ENCODE measurements at regions not wholly inside any gene's neighbourhood (a gene's known extent, or its start where the extent isn't known, plus 50 kb on each side); places are given as distances from the start of the nearest gene placed in this dataset.

GRCh38 chr14:100463937-100464336, 123.3 kb downstream of the BEGAIN start:
- peaks cover 3% of the 10 kb centered on the region for H4K20me1 ChIP-seq (ENCODE audit: insufficient read depth, low read length)
- no peak overlapping the region for H2AFZ ChIP-seq (ENCODE audit: low read depth, low read length)
- Mint-ChIP-seq H3K4me3 (ENCODE audit: unreplicated experiment) (no peak overlapping the region), H3K4me1 (ENCODE audit: low read depth, unreplicated experiment) (no peaks in the 10 kb centered on the region), H3K9me3 (ENCODE audit: unreplicated experiment) (no peaks in the 10 kb centered on the region), H3K27ac (ENCODE audit: unreplicated experiment) (no peak overlapping the region), H3K27me3 (ENCODE audit: low read depth, unreplicated experiment) (peaks cover 11% of the 10 kb centered on the region), H3K36me3 (ENCODE audit: low read depth, unreplicated experiment) (peaks cover 6% of the 10 kb centered on the region)
- no peaks in the 10 kb centered on the region for H3K4me1 ChIP-seq (ENCODE audit: insufficient read depth, low read length)
- no peaks in the 10 kb centered on the region for H3K27me3 ChIP-seq (ENCODE audit: insufficient read depth, low read length)
- FAIRE-seq (no peak), DNase-seq (ENCODE audit: low read depth) (no peak)
- H3K36me3 ChIP-seq (ENCODE audit: insufficient read depth, low read length): no peaks in the 10 kb centered on the region
- TF ChIP-seq EZH2 (IDR thresholded peaks at IDR 0.05; ENCODE audit: insufficient read depth, low read length): no peak
- TF ChIP-seq, protein P1, sequence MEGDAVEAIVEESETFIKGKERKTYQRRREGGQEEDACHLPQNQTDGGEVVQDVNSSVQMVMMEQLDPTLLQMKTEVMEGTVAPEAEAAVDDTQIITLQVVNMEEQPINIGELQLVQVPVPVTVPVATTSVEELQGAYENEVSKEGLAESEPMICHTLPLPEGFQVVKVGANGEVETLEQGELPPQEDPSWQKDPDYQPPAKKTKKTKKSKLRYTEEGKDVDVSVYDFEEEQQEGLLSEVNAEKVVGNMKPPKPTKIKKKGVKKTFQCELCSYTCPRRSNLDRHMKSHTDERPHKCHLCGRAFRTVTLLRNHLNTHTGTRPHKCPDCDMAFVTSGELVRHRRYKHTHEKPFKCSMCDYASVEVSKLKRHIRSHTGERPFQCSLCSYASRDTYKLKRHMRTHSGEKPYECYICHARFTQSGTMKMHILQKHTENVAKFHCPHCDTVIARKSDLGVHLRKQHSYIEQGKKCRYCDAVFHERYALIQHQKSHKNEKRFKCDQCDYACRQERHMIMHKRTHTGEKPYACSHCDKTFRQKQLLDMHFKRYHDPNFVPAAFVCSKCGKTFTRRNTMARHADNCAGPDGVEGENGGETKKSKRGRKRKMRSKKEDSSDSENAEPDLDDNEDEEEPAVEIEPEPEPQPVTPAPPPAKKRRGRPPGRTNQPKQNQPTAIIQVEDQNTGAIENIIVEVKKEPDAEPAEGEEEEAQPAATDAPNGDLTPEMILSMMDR (IDR thresholded peaks at IDR 0.05; ENCODE audit: insufficient read depth, low read depth, low read length): no peak
- H3K79me2 ChIP-seq (ENCODE audit: insufficient read depth, low read length): no peaks in the 10 kb centered on the region
- H3K4me3 ChIP-seq (ENCODE audit: insufficient read depth, low read depth, low read length): no peak overlapping the region
- H3K9me3 ChIP-seq (ENCODE audit: insufficient read depth, low read depth, low read length): no peaks in the 10 kb centered on the region
- H3K9ac ChIP-seq (ENCODE audit: low read length): no peak overlapping the region
- no peak overlapping the region for H3K27ac ChIP-seq (ENCODE audit: low read depth, low read length)
- no peak overlapping the region for H3K4me2 ChIP-seq (ENCODE audit: low read length)

DNA sequence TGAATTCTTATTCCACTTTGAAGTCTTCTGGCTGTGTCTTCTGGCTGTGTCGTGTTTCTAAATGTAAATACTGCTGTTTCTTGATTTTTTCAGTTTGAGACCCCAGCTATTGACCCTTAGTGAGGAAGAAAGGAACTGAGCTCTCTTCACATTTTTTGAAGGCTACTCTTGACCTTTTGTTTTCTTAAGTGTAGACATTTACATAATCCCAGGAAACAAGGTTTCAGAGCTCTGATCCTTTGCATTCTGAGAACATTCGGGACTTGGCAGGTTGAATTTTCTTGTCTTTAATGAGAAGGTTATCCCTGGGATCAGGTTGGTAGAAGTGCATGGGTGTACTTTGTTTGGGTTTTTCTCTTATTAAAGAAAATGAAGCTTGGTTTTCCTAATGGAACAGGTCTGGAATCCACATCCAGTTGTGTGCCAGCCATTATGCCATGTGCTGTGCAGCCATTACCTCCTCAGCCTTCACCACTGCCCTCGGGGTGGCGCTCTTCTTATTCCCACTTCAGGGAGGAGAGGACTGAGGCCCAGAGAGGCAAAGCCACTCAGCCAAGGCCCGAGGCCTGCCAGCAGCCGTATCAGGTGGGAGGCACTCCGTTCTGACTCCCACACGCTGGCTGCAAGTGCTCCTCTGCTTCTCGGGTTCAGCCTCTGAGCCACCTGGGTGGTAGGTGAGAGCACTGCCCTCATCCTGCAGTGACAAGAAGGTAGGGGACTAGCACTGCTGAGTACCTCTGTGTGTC, 120.9 kb downstream of the BEGAIN start:
- H3K4me2 ChIP-seq (ENCODE audit: low read length): no peak overlapping the region
- no peak overlapping the region for H3K27ac ChIP-seq (ENCODE audit: low read depth, low read length)
- no peak overlapping the region for H3K4me3 Mint-ChIP-seq (ENCODE audit: unreplicated experiment)
- no peak for DNase-seq (ENCODE audit: low read depth)
- no peaks in the 10 kb centered on the region for H3K79me2 ChIP-seq (ENCODE audit: insufficient read depth, low read length)
- no peaks in the 10 kb centered on the region for H3K27me3 ChIP-seq (ENCODE audit: insufficient read depth, low read length)
- peaks cover 13% of the 10 kb centered on the region for H3K36me3 Mint-ChIP-seq (ENCODE audit: low read depth, unreplicated experiment)
- no peaks in the 10 kb centered on the region for H3K4me1 Mint-ChIP-seq (ENCODE audit: low read depth, unreplicated experiment)
- H3K27ac Mint-ChIP-seq (ENCODE audit: unreplicated experiment): no peak overlapping the region
- peaks cover 3% of the 10 kb centered on the region for H4K20me1 ChIP-seq (ENCODE audit: insufficient read depth, low read length)
- peaks cover 11% of the 10 kb centered on the region for H3K27me3 Mint-ChIP-seq (ENCODE audit: low read depth, unreplicated experiment)
- H3K9me3 Mint-ChIP-seq (ENCODE audit: unreplicated experiment): no peaks in the 10 kb centered on the region
- no peak overlapping the region for H3K9ac ChIP-seq (ENCODE audit: low read length)
- no peaks in the 10 kb centered on the region for H3K9me3 ChIP-seq (ENCODE audit: insufficient read depth, low read depth, low read length)
- no peaks in the 10 kb centered on the region for H3K36me3 ChIP-seq (ENCODE audit: insufficient read depth, low read length)
- no peak overlapping the region for H2AFZ ChIP-seq (ENCODE audit: low read depth, low read length)
- H3K4me1 ChIP-seq (ENCODE audit: insufficient read depth, low read length): peaks cover 1% of the 10 kb centered on the region
- H3K4me3 ChIP-seq (ENCODE audit: insufficient read depth, low read depth, low read length): no peak overlapping the region
- TF ChIP-seq EZH2 (IDR thresholded peaks at IDR 0.05; ENCODE audit: insufficient read depth, low read length): no peak
- TF ChIP-seq, protein P1 (IDR thresholded peaks at IDR 0.05; ENCODE audit: insufficient read depth, low read depth, low read length): no peak
- FAIRE-seq: no peak

- H3K9me3 ChIP-seq (ENCODE audit: insufficient read depth, low read depth, low read length): no peaks in the 10 kb centered on the region
- TF ChIP-seq EZH2 (IDR thresholded peaks at IDR 0.05; ENCODE audit: insufficient read depth, low read length): no peak
- TF ChIP-seq, protein P1 (IDR thresholded peaks at IDR 0.05; ENCODE audit: insufficient read depth, low read depth, low read length): no peak
- H3K79me2 ChIP-seq (ENCODE audit: insufficient read depth, low read length): no peaks in the 10 kb centered on the region
- Mint-ChIP-seq H3K36me3 (ENCODE audit: low read depth, unreplicated experiment) (peaks cover 19% of the 10 kb centered on the region), H3K9me3 (ENCODE audit: unreplicated experiment) (no peaks in the 10 kb centered on the region), H3K4me3 (ENCODE audit: unreplicated experiment) (no peak overlapping the region), H3K27me3 (ENCODE audit: low read depth, unreplicated experiment) (peaks cover 11% of the 10 kb centered on the region), H3K27ac (ENCODE audit: unreplicated experiment) (no peak overlapping the region), H3K4me1 (ENCODE audit: low read depth, unreplicated experiment) (peaks cover 3% of the 10 kb centered on the region)
- no peak overlapping the region for H2AFZ ChIP-seq (ENCODE audit: low read depth, low read length)
- peaks cover 3% of the 10 kb centered on the region for H4K20me1 ChIP-seq (ENCODE audit: insufficient read depth, low read length)
- H3K36me3 ChIP-seq (ENCODE audit: insufficient read depth, low read length): no peaks in the 10 kb centered on the region
- H3K4me3 ChIP-seq (ENCODE audit: insufficient read depth, low read depth, low read length): no peak overlapping the region
- no peak overlapping the region for H3K9ac ChIP-seq (ENCODE audit: low read length)
- FAIRE-seq (no peak), DNase-seq (ENCODE audit: low read depth) (no peak)
- no peak overlapping the region for H3K4me2 ChIP-seq (ENCODE audit: low read length)
- peaks cover 10% of the 10 kb centered on the region for H3K4me1 ChIP-seq (ENCODE audit: insufficient read depth, low read length)
- no peak overlapping the region for H3K27ac ChIP-seq (ENCODE audit: low read depth, low read length)
- no peaks in the 10 kb centered on the region for H3K27me3 ChIP-seq (ENCODE audit: insufficient read depth, low read length)
Observed at GRCh38 chr14:100467046-100467750, 120.0 kb downstream of the BEGAIN start.
